ENCODE measurements at regions not wholly inside any gene's neighbourhood (a gene's known extent, or its start where the extent isn't known, plus 50 kb on each side); places are given as distances from the start of the nearest gene placed in this dataset.

DNA sequence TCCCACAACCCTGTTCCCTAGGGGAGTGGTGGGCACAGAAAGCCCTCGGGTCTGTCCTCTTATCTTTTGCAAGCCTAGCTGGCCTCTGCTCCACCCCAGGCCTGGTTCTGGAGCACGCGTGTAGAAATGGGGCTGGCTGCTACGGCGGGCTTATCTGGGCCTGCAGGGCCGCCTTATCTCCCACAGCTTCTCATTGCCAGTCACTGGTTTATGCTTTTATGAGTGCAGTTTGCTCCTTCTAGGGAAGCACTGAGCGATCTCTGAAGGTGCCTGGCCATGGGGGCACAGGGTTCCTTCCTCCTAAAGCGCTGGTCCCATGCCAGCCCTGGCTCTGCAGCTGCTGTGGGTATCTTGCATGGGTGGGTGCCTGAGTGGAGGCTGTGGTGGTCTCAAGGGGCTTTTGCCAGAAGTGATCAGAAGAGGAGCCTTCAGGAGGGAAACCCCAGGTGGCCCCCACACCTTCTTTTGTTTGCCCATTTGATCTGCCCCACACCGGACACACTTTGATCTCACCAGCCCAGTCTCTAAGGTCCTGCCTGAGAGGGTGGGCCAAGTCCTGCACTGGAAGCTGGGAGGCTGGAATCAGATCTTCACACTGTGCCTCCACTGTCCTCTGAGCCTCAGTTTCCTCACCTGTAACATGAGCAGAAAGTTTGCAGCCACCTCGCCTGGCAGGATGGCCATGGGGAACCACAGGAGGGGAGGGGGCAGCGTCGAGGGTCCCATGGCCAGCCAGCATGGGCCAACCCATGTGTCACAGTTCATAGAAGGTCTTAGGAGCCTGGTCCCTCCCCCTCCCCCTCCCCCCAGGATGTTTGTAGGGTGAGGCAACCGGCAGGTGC lies 86.6 kb upstream of the FGF3 start:
- TF ChIP-seq, protein P1, sequence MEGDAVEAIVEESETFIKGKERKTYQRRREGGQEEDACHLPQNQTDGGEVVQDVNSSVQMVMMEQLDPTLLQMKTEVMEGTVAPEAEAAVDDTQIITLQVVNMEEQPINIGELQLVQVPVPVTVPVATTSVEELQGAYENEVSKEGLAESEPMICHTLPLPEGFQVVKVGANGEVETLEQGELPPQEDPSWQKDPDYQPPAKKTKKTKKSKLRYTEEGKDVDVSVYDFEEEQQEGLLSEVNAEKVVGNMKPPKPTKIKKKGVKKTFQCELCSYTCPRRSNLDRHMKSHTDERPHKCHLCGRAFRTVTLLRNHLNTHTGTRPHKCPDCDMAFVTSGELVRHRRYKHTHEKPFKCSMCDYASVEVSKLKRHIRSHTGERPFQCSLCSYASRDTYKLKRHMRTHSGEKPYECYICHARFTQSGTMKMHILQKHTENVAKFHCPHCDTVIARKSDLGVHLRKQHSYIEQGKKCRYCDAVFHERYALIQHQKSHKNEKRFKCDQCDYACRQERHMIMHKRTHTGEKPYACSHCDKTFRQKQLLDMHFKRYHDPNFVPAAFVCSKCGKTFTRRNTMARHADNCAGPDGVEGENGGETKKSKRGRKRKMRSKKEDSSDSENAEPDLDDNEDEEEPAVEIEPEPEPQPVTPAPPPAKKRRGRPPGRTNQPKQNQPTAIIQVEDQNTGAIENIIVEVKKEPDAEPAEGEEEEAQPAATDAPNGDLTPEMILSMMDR (IDR thresholded peaks at IDR 0.05) = no peak
- no peak for TF ChIP-seq POLR2AphosphoS5 (IDR thresholded peaks at IDR 0.05)
- no peak for TF ChIP-seq POLR2A (IDR thresholded peaks at IDR 0.05)

All from breast epithelium (tissue), 3 donors.